HAP-1 (cell line): ENCODE measurements at regions not wholly inside any gene's neighbourhood (a gene's known extent, or its start where the extent isn't known, plus 50 kb on each side); places are given as distances from the start of the nearest gene placed in this dataset.

Source experiments
- DNase-seq, 2 experiments: peaks; one replicate each; pipeline ENCODE4 v3.0.0-alpha.2; 2016 to 2020; ENCODE audit warnings: low spot score in 2 of 2
- H3K27me3 ChIP-seq: fragments of 250-450 bp; sonication (Bioruptor Pico); 2 replicates; pipeline ENCODE4 v1.5.1; 2020; ENCODE audit warnings: low read depth, mild to moderate bottlenecking, moderate library complexity
- H3K36me3 ChIP-seq: fragments of 250-450 bp; sonication (Bioruptor Pico); replicated peaks from 2 replicates; pipeline ENCODE4 v1.5.1; 2020; ENCODE audit warnings: mild to moderate bottlenecking
- H3K4me1 ChIP-seq: fragments of 250-450 bp; sonication (Bioruptor Pico); 2 replicates; pipeline ENCODE4 v1.5.1; 2020; ENCODE audit warnings: mild to moderate bottlenecking
- H3K4me3 ChIP-seq: fragments of 250-450 bp; sonication (Bioruptor Pico); 2 replicates; pipeline ENCODE4 v1.5.1; 2020; ENCODE audit warnings: mild to moderate bottlenecking, moderate library complexity
- H3K9me3 ChIP-seq: fragments of 250-450 bp; sonication (Bioruptor Pico); 2 replicates; pipeline ENCODE4 v1.5.1; 2020; ENCODE audit warnings: mild to moderate bottlenecking, moderate library complexity
- in situ Hi-C: fragments of 300-500 bp; cut with MboI; formaldehyde crosslinking; loops from 3 replicates; pipeline ENCODE4 v1.14.3; 2020; ENCODE audit warnings: low sequenced_read_pairs, inconsistent platforms, mixed read lengths

- H3K36me3 ChIP-seq, result no peaks in the 10 kb centered on the region
- no peaks in the 10 kb centered on the region for H3K27me3 ChIP-seq
- no peaks in the 10 kb centered on the region for H3K9me3 ChIP-seq
- no peak overlapping the region for H3K4me3 ChIP-seq
- H3K4me1 ChIP-seq, result no peaks in the 10 kb centered on the region
- no peak for DNase-seq
- in situ Hi-C loops, result no loop called here
Observed at GRCh38 chr1:244211559-244211944, 160.5 kb downstream of the ZBTB18 start.

GRCh38 chr1:244212219-244212618, 161.1 kb downstream of the ZBTB18 start:
- H3K4me1 ChIP-seq, result no peaks in the 10 kb centered on the region
- H3K4me3 ChIP-seq, result no peak overlapping the region
- no peak for DNase-seq
- in situ Hi-C loops, result no loop called here
- no peaks in the 10 kb centered on the region for H3K36me3 ChIP-seq
- no peaks in the 10 kb centered on the region for H3K9me3 ChIP-seq
- H3K27me3 ChIP-seq, result no peaks in the 10 kb centered on the region

GRCh38 chr1:244212797-244213475, 161.9 kb downstream of the ZBTB18 start:
- Histone ChIP-seq H3K27me3 (no peaks in the 10 kb centered on the region), H3K9me3 (no peaks in the 10 kb centered on the region), H3K36me3 (no peaks in the 10 kb centered on the region), H3K4me1 (no peaks in the 10 kb centered on the region), H3K4me3 (no peak overlapping the region)
- in situ Hi-C loops, result no loop called here
- DNase-seq, result no peak

GRCh38 chr1:244214009-244214967, 163.2 kb downstream of the ZBTB18 start:
- Histone ChIP-seq H3K27me3 (no peaks in the 10 kb centered on the region), H3K4me1 (no peaks in the 10 kb centered on the region), H3K9me3 (no peaks in the 10 kb centered on the region), H3K4me3 (no peak overlapping the region), H3K36me3 (no peaks in the 10 kb centered on the region)
- peak in 1 of 2 experiments; percentile 39 for DNase-seq
- in situ Hi-C loops, result no loop called here

- no peaks in the 10 kb centered on the region for H3K9me3 ChIP-seq
- no peaks in the 10 kb centered on the region for H3K36me3 ChIP-seq
- no peak overlapping the region for H3K4me3 ChIP-seq
- in situ Hi-C loops, result no loop called here
- no peaks in the 10 kb centered on the region for H3K4me1 ChIP-seq
- no peak for DNase-seq
- no peaks in the 10 kb centered on the region for H3K27me3 ChIP-seq
Observed at GRCh38 chr1:244216836-244217235, 165.8 kb downstream of the ZBTB18 start.

GRCh38 chr1:244217711-244218110, 166.6 kb downstream of the ZBTB18 start:
- Histone ChIP-seq H3K4me3 (no peak overlapping the region), H3K9me3 (no peaks in the 10 kb centered on the region), H3K36me3 (no peaks in the 10 kb centered on the region), H3K27me3 (no peaks in the 10 kb centered on the region), H3K4me1 (no peaks in the 10 kb centered on the region)
- no peak for DNase-seq
- in situ Hi-C loops, result no loop called here

GRCh38 chr1:244218220-244218619, 167.1 kb downstream of the ZBTB18 start:
- DNase-seq, result no peak
- Histone ChIP-seq H3K4me3 (no peak overlapping the region), H3K36me3 (no peaks in the 10 kb centered on the region), H3K9me3 (no peaks in the 10 kb centered on the region), H3K27me3 (no peaks in the 10 kb centered on the region), H3K4me1 (no peaks in the 10 kb centered on the region)
- in situ Hi-C loops, result no loop called here

- Histone ChIP-seq H3K27me3 (no peaks in the 10 kb centered on the region), H3K9me3 (no peaks in the 10 kb centered on the region), H3K4me3 (no peak overlapping the region), H3K4me1 (no peaks in the 10 kb centered on the region), H3K36me3 (no peaks in the 10 kb centered on the region)
- in situ Hi-C loops, result no loop called here
- no peak for DNase-seq
Observed at GRCh38 chr1:244219149-244219548, 168.1 kb downstream of the ZBTB18 start.

GRCh38 chr1:244219802-244220201, 168.7 kb downstream of the ZBTB18 start:
- no peak for DNase-seq
- Histone ChIP-seq H3K36me3 (no peaks in the 10 kb centered on the region), H3K4me1 (no peaks in the 10 kb centered on the region), H3K4me3 (no peak overlapping the region), H3K27me3 (no peaks in the 10 kb centered on the region), H3K9me3 (no peaks in the 10 kb centered on the region)
- in situ Hi-C loops, result no loop called here

GRCh38 chr1:244220410-244220809, 169.3 kb downstream of the ZBTB18 start:
- no peak overlapping the region for H3K4me3 ChIP-seq
- H3K4me1 ChIP-seq, result no peaks in the 10 kb centered on the region
- H3K9me3 ChIP-seq, result no peaks in the 10 kb centered on the region
- H3K27me3 ChIP-seq, result no peaks in the 10 kb centered on the region
- in situ Hi-C loops, result no loop called here
- no peak for DNase-seq
- H3K36me3 ChIP-seq, result no peaks in the 10 kb centered on the region

GRCh38 chr1:244221991-244222390, 170.9 kb downstream of the ZBTB18 start:
- no peak for DNase-seq
- in situ Hi-C loops, result no loop called here
- Histone ChIP-seq H3K9me3 (no peaks in the 10 kb centered on the region), H3K27me3 (no peaks in the 10 kb centered on the region), H3K4me3 (no peak overlapping the region), H3K4me1 (no peaks in the 10 kb centered on the region), H3K36me3 (no peaks in the 10 kb centered on the region)

- H3K4me1 ChIP-seq, result no peaks in the 10 kb centered on the region
- H3K36me3 ChIP-seq, result no peaks in the 10 kb centered on the region
- H3K27me3 ChIP-seq, result no peaks in the 10 kb centered on the region
- no peak for DNase-seq
- in situ Hi-C loops, result no loop called here
- no peaks in the 10 kb centered on the region for H3K9me3 ChIP-seq
- H3K4me3 ChIP-seq, result no peak overlapping the region
Observed at GRCh38 chr1:244224487-244225430, 173.7 kb downstream of the ZBTB18 start.

GRCh38 chr1:244226435-244226834, 175.4 kb downstream of the ZBTB18 start:
- no peaks in the 10 kb centered on the region for H3K27me3 ChIP-seq
- no peaks in the 10 kb centered on the region for H3K4me1 ChIP-seq
- H3K9me3 ChIP-seq, result no peaks in the 10 kb centered on the region
- no peak overlapping the region for H3K4me3 ChIP-seq
- in situ Hi-C loops, result no loop called here
- no peak for DNase-seq
- H3K36me3 ChIP-seq, result no peaks in the 10 kb centered on the region
